RKO (cell line): ENCODE measurements at regions not wholly inside any gene's neighbourhood (a gene's known extent, or its start where the extent isn't known, plus 50 kb on each side); places are given as distances from the start of the nearest gene placed in this dataset.

Experiments
- DNase-seq: peaks from one replicate; pipeline ENCODE4 v3.0.0-alpha.2; 2016; ENCODE audit warnings: low spot score

DNA sequence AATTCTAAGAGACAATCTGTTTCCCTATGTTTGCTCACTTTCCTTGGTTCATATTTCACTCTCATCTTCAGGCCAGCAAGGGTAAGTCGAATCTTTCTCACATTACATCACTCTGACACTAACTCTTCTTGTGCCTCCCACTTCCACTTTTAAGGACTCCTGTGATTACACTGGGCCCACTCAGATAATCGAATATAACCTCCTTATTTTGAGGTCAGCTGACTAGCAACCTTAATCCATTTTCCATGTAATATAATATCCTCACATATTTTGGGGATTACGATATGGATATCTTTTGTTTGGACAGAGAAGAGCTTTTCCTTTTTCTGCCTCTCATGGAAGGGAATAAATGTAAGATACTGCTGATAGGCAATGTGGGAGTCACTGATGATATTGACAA lies 2015.7 kb upstream of the LRRTM1 start:
- no peak for DNase-seq

DNA sequence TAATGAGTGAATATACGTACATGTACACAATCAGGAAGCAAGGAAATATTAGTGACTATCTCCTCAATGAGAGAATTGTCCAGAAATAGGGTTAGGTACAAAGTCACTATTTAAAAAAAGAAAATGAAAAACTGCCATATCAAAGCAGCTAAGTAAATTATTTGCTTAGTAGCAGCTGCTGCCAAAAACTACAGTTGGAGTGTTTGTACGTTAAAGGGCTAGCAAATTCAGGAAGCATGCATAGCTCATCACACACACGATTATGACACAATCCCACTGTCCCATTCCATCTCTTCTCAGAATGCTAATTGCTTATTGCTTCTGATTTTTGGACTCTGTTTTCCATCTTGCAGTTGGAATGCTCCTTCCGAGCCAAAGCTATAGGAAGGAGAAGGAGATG lies 2012.5 kb upstream of the LRRTM1 start:
- no peak for DNase-seq

DNA sequence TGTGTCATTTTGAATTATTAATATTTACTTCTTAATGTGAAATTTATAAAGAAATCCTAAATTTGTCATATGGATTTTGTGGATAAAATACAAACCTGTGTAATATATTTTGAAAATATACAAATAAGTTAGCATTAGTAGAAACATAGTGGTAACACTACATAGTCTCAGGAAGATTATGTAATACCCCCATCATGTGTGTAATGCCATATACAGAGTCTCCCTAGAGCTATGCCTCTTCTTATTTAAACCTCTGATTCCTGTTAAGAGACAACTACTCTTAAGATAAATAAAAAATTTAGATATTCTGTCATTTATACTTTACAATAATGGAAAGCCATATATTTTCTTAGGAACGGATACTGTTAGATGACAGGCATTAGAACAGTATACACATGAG lies 2012.0 kb upstream of the LRRTM1 start:
- DNase-seq: no peak

DNA sequence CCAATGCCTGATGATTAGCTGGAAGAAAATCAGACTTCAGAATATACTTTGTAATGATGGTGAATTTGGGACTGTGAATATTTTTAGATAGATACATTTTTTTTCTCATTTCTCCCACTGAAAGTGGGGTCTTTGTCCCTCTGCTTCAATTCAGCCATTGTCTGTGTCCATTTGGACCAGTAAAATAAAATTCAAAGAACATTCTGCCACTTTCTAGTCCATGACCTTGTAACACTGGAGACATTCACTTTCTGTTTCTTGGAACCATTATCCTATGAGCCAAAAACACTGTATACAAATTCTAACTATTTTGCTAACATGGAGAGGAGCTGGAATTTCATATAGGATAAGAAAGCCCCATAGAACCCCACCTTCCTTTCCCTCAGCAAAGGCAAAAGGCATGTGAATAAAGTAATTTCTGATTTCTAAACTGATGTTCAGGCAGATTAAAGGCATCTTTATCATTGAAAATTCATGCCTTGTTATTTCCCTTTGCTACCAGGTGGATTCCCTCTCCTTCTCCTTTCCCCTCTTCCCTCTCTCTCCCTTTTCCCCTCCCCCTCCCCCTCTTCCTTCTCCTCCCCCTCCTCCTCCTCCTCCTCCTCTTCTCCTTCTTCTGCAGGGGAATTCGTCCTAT lies 2010.4 kb upstream of the LRRTM1 start:
- DNase-seq: no peak

DNA sequence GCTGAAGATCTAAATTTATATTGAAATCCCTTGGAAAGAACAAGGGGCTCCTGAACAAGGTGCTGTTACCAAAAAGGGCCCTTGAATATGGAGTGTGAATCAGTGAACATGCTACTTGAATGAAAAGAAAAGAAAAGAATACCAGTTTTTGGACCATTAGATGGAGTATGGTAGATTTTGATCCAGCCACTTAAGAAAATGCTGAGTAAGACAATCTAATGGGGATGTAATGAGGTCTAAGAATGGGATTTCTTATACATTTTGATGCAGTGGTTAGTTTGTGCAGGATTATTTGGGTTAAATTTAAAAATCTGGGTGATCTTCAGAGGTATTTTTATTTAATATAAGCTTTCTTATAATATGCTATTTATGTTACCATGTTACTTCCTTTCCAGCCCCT lies 2003.0 kb upstream of the LRRTM1 start:
- no peak for DNase-seq

DNA sequence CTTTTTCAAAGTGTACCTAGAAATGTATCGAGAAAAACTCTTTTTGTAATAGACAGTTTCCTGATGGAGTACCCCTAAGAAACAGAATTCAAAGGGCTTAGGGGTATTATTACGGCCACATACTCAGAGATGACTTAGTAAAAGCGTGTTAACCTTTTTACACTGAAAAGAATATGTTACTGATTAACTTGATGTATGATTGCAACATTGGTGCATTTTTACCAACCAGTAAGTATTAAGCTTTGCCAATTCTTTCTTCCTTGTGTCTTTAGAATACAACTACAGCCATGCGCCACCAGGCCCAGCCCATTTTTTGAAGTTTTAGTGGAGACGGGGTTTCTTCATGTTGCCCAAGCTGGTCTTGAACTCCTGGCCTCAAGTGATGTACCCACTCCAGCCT lies 1997.0 kb upstream of the LRRTM1 start:
- no peak for DNase-seq

DNA sequence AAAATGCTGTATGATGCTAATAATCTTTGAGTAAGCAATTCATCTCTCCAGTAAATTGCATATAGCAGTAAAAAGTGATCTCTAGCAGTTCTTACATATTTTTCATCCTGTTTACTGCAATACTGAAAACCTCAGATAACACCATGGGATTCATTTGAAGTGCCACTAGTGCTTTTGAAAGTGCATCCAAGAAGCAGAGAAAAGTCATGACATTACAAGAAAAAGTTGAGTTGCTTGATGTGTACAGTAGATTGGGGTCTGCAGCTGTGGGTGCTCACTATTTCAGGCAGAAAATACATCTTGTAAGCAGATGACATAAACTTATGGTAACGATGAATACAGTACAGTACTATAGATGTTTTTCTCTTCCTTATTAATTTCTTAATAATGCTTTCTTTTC lies 1984.9 kb upstream of the LRRTM1 start:
- DNase-seq: no peak

DNA sequence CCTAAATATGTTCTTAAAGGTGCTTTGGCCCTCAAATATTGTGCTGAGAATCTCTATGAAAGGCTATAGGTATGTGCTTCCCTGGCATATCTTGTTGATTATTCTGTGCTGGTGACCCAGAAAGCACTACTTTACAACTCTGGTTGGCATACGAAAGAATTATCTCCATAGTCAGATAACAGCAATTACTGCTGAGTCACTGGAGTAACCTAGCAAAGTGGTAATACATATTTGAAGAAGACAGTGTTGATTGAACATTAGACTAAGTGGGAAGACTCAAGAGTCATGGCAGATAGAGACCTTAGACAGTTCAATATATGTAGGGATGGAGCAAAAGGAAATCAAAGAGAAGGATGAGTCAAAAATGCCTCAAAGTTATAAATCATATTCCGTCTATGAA lies 1978.5 kb upstream of the LRRTM1 start:
- no peak for DNase-seq

DNA sequence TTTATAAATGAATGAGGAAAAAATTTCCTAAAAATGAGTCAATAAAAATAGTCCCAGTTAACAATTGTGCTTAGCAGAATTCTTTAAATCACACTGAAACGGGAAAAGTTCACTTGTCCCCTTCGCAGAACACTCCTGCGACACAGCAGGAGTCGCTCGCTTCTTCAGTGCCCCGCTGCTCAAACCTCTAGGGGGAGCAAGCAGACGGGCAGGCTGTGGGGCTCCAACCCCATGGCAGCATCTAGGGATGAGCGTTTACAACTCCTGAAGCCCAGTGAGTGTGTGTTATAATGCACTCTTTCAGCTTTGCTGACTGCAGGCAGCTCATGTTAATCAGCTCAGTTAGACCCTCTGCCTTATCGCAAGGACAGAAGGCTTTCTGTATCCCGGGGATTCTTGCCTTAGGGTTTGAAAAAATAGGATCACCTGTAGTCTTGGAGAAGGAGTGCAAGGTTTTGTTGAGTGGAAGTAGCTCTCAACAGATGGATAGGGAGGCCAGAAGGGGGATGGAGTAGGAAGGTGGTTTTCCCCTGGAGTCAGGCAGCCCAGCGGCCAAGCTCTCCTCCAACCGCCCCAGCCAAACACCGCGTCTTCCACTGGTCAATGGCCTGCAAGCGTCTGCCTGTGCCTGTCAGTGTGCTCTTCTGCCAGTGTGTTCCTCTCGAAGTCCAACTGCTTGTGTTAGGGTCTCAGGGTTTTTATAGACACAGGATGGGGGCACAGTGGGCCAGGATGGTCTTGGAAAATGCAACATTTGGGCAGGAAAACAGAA lies 1977.7 kb upstream of the LRRTM1 start:
- no peak for DNase-seq

DNA sequence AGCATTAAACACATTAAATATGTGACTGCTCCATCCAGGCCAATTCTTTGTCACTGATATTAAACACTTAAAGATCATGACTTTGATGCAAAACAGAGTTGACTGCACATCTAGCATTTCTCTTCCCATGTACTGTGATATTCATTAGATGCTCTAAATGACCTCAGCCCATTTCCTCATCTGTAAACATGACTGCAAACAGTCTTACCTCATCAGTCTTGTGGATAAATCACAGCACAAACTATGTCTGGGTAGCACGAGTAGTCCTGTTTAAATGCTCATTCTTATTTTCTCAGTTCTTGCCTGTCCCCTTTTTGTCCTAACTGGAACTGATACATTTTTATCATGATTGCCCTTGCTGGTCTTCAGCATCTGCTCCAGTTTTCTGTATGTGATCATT lies 1974.8 kb upstream of the LRRTM1 start:
- no peak for DNase-seq

DNA sequence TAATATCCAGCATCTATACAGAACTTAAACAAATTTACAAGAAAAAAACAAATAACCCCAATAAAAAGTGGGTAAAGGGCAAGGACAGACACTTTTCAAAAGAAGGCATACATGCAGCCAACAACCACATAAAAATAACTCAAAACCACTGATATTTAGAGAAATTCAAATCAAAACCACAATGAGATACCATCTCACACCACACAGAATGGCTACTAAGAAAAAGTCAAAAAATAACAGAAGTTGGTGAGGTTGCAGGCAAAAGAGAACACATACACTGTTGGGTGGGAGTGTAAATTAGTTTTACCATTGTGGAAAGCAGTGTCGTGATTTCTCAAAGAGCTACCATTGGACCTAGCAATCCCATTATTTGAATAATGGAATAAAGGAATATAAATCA lies 1973.9 kb upstream of the LRRTM1 start:
- DNase-seq: no peak

DNA sequence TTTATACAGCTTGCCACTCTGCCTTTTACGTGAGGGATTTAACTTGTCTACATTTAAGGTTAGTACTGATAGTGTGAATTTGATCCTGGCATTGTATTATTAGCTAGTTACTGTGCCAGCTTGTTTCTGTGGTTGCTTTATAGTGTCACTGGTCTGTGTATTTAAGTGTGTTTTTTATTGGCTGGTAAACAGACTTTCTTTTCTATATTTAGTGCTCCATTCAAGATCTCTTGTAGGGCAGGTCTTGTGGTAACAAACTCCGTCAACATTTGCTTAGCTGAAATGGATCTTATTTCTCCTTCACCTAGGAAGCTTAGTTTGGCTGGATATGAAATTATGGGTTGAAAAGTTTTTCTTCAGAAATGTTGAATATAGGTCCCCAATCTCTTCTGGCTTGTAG lies 1971.0 kb upstream of the LRRTM1 start:
- no peak for DNase-seq

DNA sequence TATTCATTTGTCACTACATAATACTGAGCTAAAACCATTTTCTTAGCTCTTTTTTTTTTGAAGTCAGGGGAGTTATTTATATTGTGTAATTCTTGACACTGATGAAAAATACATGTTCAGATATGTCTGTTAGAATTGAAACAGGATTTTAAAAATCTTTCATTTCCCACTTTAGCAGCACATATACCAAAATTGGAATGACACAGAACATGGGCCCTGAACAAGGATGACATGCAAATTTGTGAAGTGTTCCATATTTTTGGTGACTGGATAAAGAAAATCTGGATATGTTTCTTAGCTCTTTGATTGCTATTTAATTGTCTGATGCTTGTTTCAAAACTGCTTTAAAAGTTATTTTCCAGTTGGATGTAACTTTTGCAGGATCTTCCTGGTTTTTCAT lies 1963.9 kb upstream of the LRRTM1 start:
- DNase-seq: no peak

DNA sequence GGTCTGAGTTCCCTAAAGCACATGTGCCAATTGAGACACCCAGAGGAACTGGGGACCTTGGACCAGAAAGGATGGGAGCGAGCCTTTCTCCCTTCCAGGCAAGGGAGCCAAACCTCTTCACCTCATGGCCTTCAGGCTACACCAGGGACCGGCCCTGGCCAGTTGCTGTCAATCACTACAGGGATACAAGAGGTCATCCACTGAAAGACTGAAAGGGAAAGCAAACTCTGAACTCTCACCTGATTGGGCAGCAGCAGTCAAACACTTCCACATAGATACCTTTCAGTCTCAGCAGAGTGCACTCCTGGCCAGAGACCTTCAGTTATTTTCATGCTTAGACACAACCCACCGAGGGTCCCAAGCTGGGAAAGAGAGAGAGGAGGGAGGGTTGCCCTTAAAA lies 1956.0 kb upstream of the LRRTM1 start:
- no peak for DNase-seq

DNA sequence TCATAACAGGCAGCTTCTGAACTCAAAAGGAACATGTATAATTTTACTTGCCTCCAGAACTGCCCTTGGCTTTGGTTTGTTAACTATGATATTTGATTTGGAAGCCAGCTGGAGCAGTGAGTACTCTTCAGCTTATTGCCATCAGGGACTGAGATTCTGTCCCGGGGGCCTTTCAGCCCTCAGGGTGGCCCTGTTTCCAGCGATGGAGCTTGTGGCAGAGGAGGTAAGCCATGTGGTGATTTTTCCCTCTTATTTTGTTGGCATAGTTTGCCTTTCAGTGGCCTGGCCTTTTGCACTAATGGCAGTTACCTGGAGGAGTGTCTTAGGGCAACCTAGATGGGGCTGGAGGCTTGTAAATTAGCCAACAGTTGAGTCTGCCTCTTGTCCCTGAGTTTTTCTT lies 1955.0 kb upstream of the LRRTM1 start:
- no peak for DNase-seq

DNA sequence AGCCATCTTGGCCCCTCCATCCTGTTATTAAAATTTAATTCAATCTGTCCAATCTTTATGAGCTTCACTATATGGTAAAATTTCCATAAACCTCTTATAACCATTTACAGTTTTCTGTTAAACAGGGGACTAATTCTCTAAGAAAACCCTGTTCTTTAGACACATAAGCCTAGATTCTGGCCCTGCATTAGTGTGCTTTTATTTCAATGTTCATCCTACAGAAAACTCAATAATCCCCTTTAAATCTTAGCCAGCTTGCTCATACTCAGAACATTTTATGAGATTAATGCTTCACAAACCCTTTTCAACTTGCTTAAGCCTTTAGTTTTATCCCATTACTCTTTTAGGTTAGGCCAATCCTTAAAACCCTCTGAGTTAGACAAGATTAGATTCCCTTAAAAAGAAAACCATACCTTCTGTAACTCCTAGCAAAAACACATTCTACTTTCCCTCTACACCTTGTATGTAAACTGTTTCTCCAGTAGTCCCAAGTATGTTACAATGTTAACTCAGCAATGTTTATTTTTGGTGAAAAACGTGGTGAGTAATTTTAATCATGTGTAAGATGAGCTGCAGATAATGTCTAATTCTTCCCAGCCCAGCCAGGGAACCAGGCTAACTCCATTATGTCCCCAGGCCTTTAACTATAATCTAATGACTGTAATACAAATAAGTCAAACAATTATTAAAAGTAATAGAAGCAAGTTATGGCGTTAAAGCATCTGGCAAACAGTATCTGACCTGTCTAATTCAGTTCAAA lies 1953.4 kb upstream of the LRRTM1 start:
- no peak for DNase-seq

DNA sequence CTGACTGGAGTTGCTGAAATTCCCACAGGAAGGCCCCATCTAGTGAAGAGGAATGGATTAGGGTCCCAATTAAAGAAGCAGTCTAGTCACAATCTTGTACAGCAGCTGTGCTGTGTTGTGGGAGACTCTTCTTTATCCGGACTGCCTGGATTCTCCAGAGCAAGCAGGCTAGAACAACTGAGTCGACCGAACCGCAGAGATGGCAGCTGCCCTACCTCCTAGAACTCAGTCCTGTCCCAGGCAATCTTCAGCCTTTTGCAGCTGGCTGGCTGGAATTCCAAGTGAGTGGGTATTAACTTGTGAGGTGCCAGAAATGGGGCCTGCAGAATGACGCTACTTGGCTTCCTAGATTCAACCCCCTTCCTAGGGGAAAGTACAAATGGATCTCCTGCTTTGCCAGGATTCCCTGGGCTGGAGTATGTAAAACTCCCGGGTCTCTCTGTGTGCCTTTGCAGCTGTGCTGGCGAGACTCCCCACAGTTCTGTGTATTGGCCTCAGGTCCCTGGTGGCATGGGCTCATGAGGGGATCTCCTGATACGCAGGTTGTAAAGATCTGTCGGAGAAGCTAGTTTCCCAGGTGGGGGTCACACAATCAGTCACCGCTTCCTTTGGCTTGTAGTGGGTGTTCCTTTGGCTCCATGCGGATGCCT lies 1952.6 kb upstream of the LRRTM1 start:
- no peak for DNase-seq

DNA sequence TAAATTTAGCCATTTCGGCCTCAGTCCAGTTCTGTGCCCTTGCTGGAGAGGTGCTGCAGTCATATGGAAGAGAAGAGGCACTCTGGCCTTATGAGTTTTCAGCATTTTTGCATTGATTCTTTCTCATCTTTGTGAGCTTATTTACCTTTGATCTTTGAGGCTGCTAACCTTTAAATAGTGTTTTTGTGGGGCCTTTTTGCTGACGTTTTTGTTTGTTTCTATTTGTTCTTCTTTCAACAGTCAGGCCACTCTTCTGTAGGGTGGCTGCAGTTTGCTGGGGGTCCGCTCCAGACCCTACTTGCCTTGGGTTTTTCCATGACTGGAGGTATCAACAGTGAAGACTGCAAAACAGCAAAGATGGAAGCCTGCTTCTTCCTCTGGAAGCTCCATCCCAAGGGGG lies 1951.7 kb upstream of the LRRTM1 start:
- DNase-seq: no peak

DNA sequence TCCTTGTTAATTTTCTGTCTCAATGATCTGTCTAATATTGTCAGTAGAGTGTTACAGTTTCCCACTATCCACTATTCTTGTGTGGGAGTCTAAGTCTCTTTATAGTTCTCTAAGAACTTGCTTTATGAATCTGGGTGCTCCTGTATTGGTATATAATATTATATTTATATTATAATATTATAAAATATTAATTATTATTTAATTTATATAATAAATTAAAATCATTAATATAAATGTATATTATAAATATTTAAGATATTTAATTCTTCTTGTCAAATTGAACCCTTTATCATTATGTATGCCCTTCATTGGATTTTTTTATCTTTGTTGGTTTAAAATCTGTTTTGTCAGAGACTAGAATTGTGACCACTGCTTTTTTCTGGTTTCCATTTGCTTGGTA lies 1950.2 kb upstream of the LRRTM1 start:
- DNase-seq: no peak

DNA sequence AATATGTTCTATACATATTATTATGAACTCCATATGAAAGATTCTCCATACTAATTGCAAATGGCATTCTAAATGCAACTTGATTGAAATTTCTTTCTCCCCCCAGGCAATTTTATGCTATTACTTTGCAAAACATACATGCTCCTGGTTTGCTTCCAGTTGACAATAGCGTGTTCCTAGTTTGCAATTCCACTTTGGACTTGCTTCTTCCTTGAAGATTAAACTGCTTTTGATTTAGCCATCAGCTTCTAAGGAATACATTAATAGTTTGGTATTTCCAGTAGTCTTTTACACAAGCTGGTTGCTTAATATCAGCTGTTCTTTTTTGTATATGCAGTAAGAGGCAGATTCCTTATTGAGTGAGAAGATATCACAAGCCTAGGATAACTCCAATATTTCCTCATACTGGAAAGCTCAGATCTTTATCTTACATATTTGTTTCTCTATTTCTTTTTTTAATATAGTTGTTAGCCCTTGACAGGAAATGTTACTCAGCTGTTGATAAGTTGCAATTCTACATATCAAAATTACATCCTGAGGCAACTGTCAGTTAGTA lies 1941.7 kb upstream of the LRRTM1 start:
- DNase-seq: no peak

DNA sequence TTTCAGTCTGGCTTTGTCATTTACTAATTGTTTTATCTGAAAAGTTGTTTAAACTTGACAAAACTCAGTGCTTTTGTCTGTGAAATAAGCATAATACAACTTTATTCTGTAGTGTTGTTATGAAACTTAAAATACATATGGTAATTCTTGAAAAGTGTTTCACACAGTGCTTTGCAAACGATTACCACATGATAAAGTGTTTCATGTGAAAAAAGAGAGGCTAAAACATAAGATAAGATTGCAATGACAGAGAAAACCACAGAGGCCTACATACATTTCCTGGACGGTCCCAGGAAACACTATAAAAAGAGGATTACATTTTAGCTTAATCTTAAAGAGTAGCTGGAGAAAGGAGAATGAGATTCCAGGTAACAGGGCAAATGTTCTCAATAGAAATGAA lies 1934.6 kb upstream of the LRRTM1 start:
- DNase-seq: no peak

DNA sequence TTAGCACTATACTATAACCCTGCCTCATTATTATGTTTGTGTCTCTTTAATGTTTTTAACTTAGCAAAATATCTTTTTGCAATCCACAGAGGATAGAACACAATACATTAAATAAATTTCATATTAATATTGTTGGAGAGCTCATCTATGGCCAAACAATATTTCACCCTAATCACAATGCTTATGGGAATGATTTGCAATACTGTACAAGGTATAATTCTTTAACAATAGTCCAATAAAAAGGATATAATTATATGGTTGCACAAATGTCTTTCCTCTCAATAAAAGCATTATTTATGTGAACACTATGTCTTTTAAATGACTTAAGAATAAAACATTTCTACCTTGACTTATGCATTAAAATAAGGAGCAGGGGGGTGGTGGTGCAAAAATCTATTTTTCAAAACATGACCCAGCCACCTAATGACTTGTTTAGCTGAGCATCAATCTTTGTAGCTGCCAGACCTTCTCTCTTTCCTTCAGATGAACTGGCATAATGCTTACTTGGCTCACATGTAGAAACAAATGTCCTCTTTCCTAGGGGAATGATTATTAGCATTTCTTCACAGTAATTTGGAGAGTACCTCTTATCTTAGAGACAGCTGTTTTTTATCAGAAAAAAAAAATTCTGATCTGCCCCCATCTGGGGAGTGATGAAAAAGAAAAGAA lies 1933.6 kb upstream of the LRRTM1 start:
- DNase-seq: no peak
